ENCODE measurements at regions not wholly inside any gene's neighbourhood (a gene's known extent, or its start where the extent isn't known, plus 50 kb on each side); places are given as distances from the start of the nearest gene placed in this dataset.

DNA sequence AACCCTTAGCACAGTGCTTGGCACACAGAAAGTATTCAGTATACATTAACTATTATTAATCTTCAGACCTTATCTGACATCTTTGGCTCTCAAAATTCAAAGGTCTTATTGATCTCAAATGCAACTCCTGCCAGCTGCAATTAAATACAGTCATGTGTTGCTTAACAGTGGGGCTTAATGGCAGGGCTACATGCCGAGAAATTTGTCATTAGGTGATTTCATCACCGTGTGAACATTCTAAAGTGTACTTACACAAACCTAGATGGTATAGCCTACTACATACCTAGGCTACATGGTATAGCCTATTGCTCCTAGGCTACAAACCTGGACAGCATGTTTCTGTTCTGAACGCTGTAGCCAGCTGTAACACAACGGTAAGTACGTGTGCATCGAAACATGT is 156.3 kb upstream of the TMCC3 start:
- H3K79me2 ChIP-seq (ENCODE audit: insufficient read depth, low read length) = no peaks in the 10 kb centered on the region
- H3K27me3 ChIP-seq (ENCODE audit: insufficient read depth, low read length) = no peaks in the 10 kb centered on the region
- no peak overlapping the region for H3K4me2 ChIP-seq (ENCODE audit: low read length)
- H3K4me1 ChIP-seq (ENCODE audit: control insufficient read depth in 1 of 2, insufficient read depth in 2 of 2, low read length in 2 of 2) = no peaks in the 10 kb centered on the region
- no peaks in the 10 kb centered on the region for H3K9me2 ChIP-seq (ENCODE audit: insufficient read depth)
- TF ChIP-seq POLR2A (IDR thresholded peaks at IDR 0.05; ENCODE audit: borderline replicate concordance, extremely low read depth, insufficient read depth, insufficient read length) = no peak
- no peak for TF ChIP-seq EZH2phosphoT487 (IDR thresholded peaks at IDR 0.05; ENCODE audit: borderline replicate concordance)
- TF ChIP-seq, protein P1, sequence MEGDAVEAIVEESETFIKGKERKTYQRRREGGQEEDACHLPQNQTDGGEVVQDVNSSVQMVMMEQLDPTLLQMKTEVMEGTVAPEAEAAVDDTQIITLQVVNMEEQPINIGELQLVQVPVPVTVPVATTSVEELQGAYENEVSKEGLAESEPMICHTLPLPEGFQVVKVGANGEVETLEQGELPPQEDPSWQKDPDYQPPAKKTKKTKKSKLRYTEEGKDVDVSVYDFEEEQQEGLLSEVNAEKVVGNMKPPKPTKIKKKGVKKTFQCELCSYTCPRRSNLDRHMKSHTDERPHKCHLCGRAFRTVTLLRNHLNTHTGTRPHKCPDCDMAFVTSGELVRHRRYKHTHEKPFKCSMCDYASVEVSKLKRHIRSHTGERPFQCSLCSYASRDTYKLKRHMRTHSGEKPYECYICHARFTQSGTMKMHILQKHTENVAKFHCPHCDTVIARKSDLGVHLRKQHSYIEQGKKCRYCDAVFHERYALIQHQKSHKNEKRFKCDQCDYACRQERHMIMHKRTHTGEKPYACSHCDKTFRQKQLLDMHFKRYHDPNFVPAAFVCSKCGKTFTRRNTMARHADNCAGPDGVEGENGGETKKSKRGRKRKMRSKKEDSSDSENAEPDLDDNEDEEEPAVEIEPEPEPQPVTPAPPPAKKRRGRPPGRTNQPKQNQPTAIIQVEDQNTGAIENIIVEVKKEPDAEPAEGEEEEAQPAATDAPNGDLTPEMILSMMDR (IDR thresholded peaks at IDR 0.05 in 2 of 3, conservative IDR thresholded peaks at IDR 0.05 in 1 of 3; ENCODE audit: borderline replicate concordance in 1 of 3, insufficient read depth in 1 of 3, low read depth in 2 of 3, low read length in 2 of 3) = no peak
- TF ChIP-seq JUND (IDR thresholded peaks at IDR 0.05) = no peak
- TF ChIP-seq, protein P2, sequence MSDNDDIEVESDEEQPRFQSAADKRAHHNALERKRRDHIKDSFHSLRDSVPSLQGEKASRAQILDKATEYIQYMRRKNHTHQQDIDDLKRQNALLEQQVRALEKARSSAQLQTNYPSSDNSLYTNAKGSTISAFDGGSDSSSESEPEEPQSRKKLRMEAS (IDR thresholded peaks at IDR 0.05) = no peak
- no peak for TF ChIP-seq ELF1 (IDR thresholded peaks at IDR 0.05; ENCODE audit: borderline replicate concordance, low read depth)
- no peak for TF ChIP-seq EGR1 (IDR thresholded peaks at IDR 0.05; ENCODE audit: low read depth)
- TF ChIP-seq CBX3 (IDR thresholded peaks at IDR 0.05; ENCODE audit: low read depth) = no peak
- no peak for TF ChIP-seq RAD21 (IDR thresholded peaks at IDR 0.05; ENCODE audit: low read depth)
- TF ChIP-seq, protein P3, sequence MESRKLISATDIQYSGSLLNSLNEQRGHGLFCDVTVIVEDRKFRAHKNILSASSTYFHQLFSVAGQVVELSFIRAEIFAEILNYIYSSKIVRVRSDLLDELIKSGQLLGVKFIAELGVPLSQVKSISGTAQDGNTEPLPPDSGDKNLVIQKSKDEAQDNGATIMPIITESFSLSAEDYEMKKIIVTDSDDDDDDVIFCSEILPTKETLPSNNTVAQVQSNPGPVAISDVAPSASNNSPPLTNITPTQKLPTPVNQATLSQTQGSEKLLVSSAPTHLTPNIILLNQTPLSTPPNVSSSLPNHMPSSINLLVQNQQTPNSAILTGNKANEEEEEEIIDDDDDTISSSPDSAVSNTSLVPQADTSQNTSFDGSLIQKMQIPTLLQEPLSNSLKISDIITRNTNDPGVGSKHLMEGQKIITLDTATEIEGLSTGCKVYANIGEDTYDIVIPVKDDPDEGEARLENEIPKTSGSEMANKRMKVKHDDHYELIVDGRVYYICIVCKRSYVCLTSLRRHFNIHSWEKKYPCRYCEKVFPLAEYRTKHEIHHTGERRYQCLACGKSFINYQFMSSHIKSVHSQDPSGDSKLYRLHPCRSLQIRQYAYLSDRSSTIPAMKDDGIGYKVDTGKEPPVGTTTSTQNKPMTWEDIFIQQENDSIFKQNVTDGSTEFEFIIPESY (IDR thresholded peaks at IDR 0.05; ENCODE audit: extremely low read depth, insufficient replicate concordance, low read length) = no peak
- no peak for TF ChIP-seq TCF7L2 (IDR thresholded peaks at IDR 0.05; ENCODE audit: borderline replicate concordance, extremely low read depth, insufficient read depth, insufficient read length)
- TF ChIP-seq SIN3A (IDR thresholded peaks at IDR 0.05; ENCODE audit: low read depth) = no peak
- TF ChIP-seq SP1 (IDR thresholded peaks at IDR 0.05; ENCODE audit: low read depth) = no peak
- TF ChIP-seq FOSL1 (IDR thresholded peaks at IDR 0.05; ENCODE audit: low read depth) = no peak
- H3K9me3 ChIP-seq (ENCODE audit: control insufficient read depth in 1 of 2, insufficient read depth in 1 of 2, low read depth in 1 of 2, low read length in 2 of 2) = no peaks in the 10 kb centered on the region
- intact Hi-C loops (cut with micrococcal nuclease) = no loop called here
- ATAC-seq = no peak
- no peak overlapping the region for H2AFZ ChIP-seq (ENCODE audit: low read depth, low read length, poor library complexity, severe bottlenecking)
- no peak overlapping the region for H3K4me3 ChIP-seq (replicated peaks in 1 of 2; ENCODE audit: low read depth in 1 of 2, low read length in 2 of 2)
- ChIA-PET RAD21 (ENCODE audit: low non-redundant PET in 1 of 2, low total read pairs in 2 of 2, uncharacterized antibody in 2 of 2, unreplicated experiment in 2 of 2) (no interaction called here), POLR2A (no interaction called here), CTCF (no interaction called here)
- no peaks in the 10 kb centered on the region for H3K36me3 ChIP-seq (ENCODE audit: control insufficient read depth in 1 of 2, insufficient read depth in 2 of 2, low read length in 2 of 2)
- no peak overlapping the region for H3K9ac ChIP-seq (ENCODE audit: low read length)
- no peaks in the 10 kb centered on the region for H4K20me1 ChIP-seq (ENCODE audit: insufficient read depth)
- no peak for DNase-seq (ENCODE audit: low read depth, low spot score)
- no peak overlapping the region for H3K27ac ChIP-seq (ENCODE audit: low read depth, low read length)
- no TSS peak for BruUV-seq (replicated peaks)

Measured in HCT116 (cell line).